Omental fat pad (tissue), 3 donors: ENCODE measurements at regions not wholly inside any gene's neighbourhood (a gene's known extent, or its start where the extent isn't known, plus 50 kb on each side); places are given as distances from the start of the nearest gene placed in this dataset.

ENCODE experiments used
- ATAC-seq: fragments of 150-250 bp; one replicate; pipeline ENCODE4 v1.9.1; 2016; ENCODE audit warnings: mild to moderate bottlenecking, moderate library complexity; ENCODE audit not compliant: low FRiP score
- DNase-seq: peaks from one replicate; pipeline ENCODE4 v3.0.0-alpha.2; 2019; ENCODE audit warnings: low spot score
- CTCF ChIP-seq, 3 donors: fragments of 450-650 bp; IDR thresholded peaks; one replicate each; pipeline ENCODE4 v1.5.1; 2016 to 2017; ENCODE audit warnings: antibody characterized with exemption in 3 of 3, mild to moderate bottlenecking in 3 of 3, moderate library complexity in 2 of 3

GRCh38 chr1:200242110-200243041 lies 167.5 kb downstream of the ZNF281 start:
- no peak for TF ChIP-seq CTCF (IDR thresholded peaks at IDR 0.05)
- no peak for ATAC-seq
- no peak for DNase-seq

GRCh38 chr1:200240656-200241055 lies 169.2 kb downstream of the ZNF281 start:
- no peak for ATAC-seq
- DNase-seq, result no peak
- TF ChIP-seq CTCF (IDR thresholded peaks at IDR 0.05), result no peak

GRCh38 chr1:200238311-200238710 lies 171.5 kb downstream of the ZNF281 start:
- no peak for DNase-seq
- ATAC-seq, result no peak
- TF ChIP-seq CTCF (IDR thresholded peaks at IDR 0.05), result no peak

GRCh38 chr1:200237066-200237465 lies 172.8 kb downstream of the ZNF281 start:
- TF ChIP-seq CTCF (IDR thresholded peaks at IDR 0.05), result no peak
- DNase-seq (no peak), ATAC-seq (no peak)

- no peak for ATAC-seq
- DNase-seq, result no peak
- TF ChIP-seq CTCF (IDR thresholded peaks at IDR 0.05), result no peak
Measured at GRCh38 chr1:200234938-200235337, 174.9 kb downstream of the ZNF281 start.

- no peak for TF ChIP-seq CTCF (IDR thresholded peaks at IDR 0.05)
- no peak for DNase-seq
- no peak for ATAC-seq
Measured at GRCh38 chr1:200233393-200233792, 176.4 kb downstream of the ZNF281 start.

GRCh38 chr1:200231787-200232231 lies 178.0 kb downstream of the ZNF281 start:
- ATAC-seq (no peak), DNase-seq (no peak)
- no peak for TF ChIP-seq CTCF (IDR thresholded peaks at IDR 0.05)
